Lung (tissue), 11 donors: ENCODE measurements at regions not wholly inside any gene's neighbourhood (a gene's known extent, or its start where the extent isn't known, plus 50 kb on each side); places are given as distances from the start of the nearest gene placed in this dataset.
A peak's percentile ranks its signal among the peaks of the same experiment; 100 is the strongest.

Source experiments
- ATAC-seq: fragments of 200-7000 bp; cut with Tn5 transposase; one replicate; pipeline ENCODE4 v1.9.1; 2020; ENCODE audit warnings: moderate number of reproducible peaks; ENCODE audit not compliant: insufficient read depth, low FRiP score
- DNase-seq, 3 donors: peaks; one replicate each; pipeline ENCODE4 v3.0.0-alpha.2; 2013 to 2017
- H3K27ac ChIP-seq, 2 donors: one replicate each; pipeline ENCODE4 v1.5.1; 2013; ENCODE audit warnings: mild to moderate bottlenecking in 2 of 2, moderate library complexity in 2 of 2, control low read depth in 1 of 2, inconsistent platforms in 1 of 2, low read depth in 1 of 2, low read length in 1 of 2
- H3K27me3 ChIP-seq, 3 donors: one replicate each; pipeline ENCODE4 v1.5.1; 2013; ENCODE audit warnings: low read length in 2 of 3; ENCODE audit not compliant: control insufficient read depth in 3 of 3, insufficient read depth in 3 of 3
- H3K36me3 ChIP-seq, 4 donors: one replicate each; pipeline ENCODE4 v1.5.1; 2013; ENCODE audit warnings: low read length in 4 of 4, mild to moderate bottlenecking in 1 of 4, moderate library complexity in 1 of 4; ENCODE audit not compliant: control insufficient read depth in 4 of 4, insufficient read depth in 4 of 4
- H3K4me1 ChIP-seq, 5 donors: one replicate each; pipeline ENCODE4 v1.5.1; 2013; ENCODE audit warnings: low read length in 5 of 5, mild to moderate bottlenecking in 2 of 5, moderate library complexity in 1 of 5; ENCODE audit not compliant: control insufficient read depth in 5 of 5, insufficient read depth in 5 of 5
- H3K4me3 ChIP-seq: one replicate; pipeline ENCODE4 v1.5.1; 2013; ENCODE audit warnings: mild to moderate bottlenecking, control low read depth, moderate library complexity
- H3K9ac ChIP-seq, 2 donors: one replicate each; pipeline ENCODE4 v1.5.1; 2013; ENCODE audit warnings: low read length in 2 of 2, control low read depth in 1 of 2; ENCODE audit not compliant: insufficient read depth in 1 of 2
- H3K9me3 ChIP-seq, 4 donors: one replicate each; pipeline ENCODE4 v1.5.1; 2013; ENCODE audit warnings: low read length in 3 of 4, mild to moderate bottlenecking in 1 of 4, moderate library complexity in 1 of 4; ENCODE audit not compliant: control insufficient read depth in 4 of 4, insufficient read depth in 3 of 4
- CTCF ChIP-seq: IDR thresholded peaks from 2 replicates; pipeline ENCODE4 v1.5.1; 2012; ENCODE audit warnings: mild to moderate bottlenecking; ENCODE audit errors: control extremely low read depth, extremely low read depth
- WGBS, 2 donors: extraction: QIAGEN DNeasy Blood & Tissue Kit; methylation state at CpG; one replicate each; pipeline ENCODE4 v1.1.7; 2013; 5-methylcytosine and 5-hydroxymethylcytosine counted together
- donor health status: control.
- donor health status: control.
- donor health status: Bipolar disorder and iron deficiency.
- donor health status: healthy.
- donor health status: DM: yes; HTN: yes; CAD: no.

GRCh38 chr12:30811966-30812365 is 57.2 kb upstream of the CAPRIN2 start:
- WGBS, 2 donors, result 66 to 74% methylated on average over 4 of the region's 4 CpGs
- no peak for TF ChIP-seq CTCF
- no peak for ATAC-seq

GRCh38 chr12:30810918-30811317 is 56.2 kb upstream of the CAPRIN2 start:
- no peaks in the 10 kb centered on the region for H3K27me3 ChIP-seq
- H3K4me3 ChIP-seq, result no peak overlapping the region
- no peaks in the 10 kb centered on the region for H3K4me1 ChIP-seq
- peaks cover 0 to 4% (median 0%) of the 10 kb centered on the region in 4 donors for H3K36me3 ChIP-seq
- DNase-seq, result no peak
- H3K9me3 ChIP-seq, result no peaks in the 10 kb centered on the region
- H3K9ac ChIP-seq, result no peak overlapping the region
- ATAC-seq, result no peak
- H3K27ac ChIP-seq, result no peak overlapping the region
- TF ChIP-seq CTCF, result no peak
- WGBS, 2 donors, result 94 to 98% methylated on average over 2 of the region's 2 CpGs

More at GRCh38 chr12:30811966-30812365, 57.2 kb upstream of the CAPRIN2 start:
- H3K4me1 ChIP-seq, result no peaks in the 10 kb centered on the region
- peaks cover 0 to 4% (median 0%) of the 10 kb centered on the region in 4 donors for H3K36me3 ChIP-seq
- H3K4me3 ChIP-seq, result no peak overlapping the region
- H3K9me3 ChIP-seq, result no peaks in the 10 kb centered on the region
- no peaks in the 10 kb centered on the region for H3K27me3 ChIP-seq
- no peak overlapping the region for H3K27ac ChIP-seq
- H3K9ac ChIP-seq, result no peak overlapping the region
- DNase-seq, result no peak

GRCh38 chr12:30807695-30808034 is 52.9 kb upstream of the CAPRIN2 start:
- no peak for DNase-seq
- Histone ChIP-seq H3K36me3 (peaks cover 0 to 4% (median 0%) of the 10 kb centered on the region in 4 donors), H3K4me3 (no peak overlapping the region), H3K9me3 (no peaks in the 10 kb centered on the region), H3K4me1 (no peaks in the 10 kb centered on the region), H3K9ac (no peak overlapping the region), H3K27ac (no peak overlapping the region), H3K27me3 (no peaks in the 10 kb centered on the region)
- TF ChIP-seq CTCF, result no peak
- 55 to 73% methylated on average over 1 of the region's 1 CpG for WGBS, 2 donors
- no peak for ATAC-seq

GRCh38 chr12:30806989-30807694 is 52.4 kb upstream of the CAPRIN2 start:
- no peak overlapping the region for H3K27ac ChIP-seq
- peaks cover 0 to 4% (median 0%) of the 10 kb centered on the region in 4 donors for H3K36me3 ChIP-seq
- no peaks in the 10 kb centered on the region for H3K9me3 ChIP-seq
- H3K27me3 ChIP-seq, result no peaks in the 10 kb centered on the region
- H3K4me3 ChIP-seq, result no peak overlapping the region
- DNase-seq, result peak; percentile 31 to 76 (median 59)
- peak; percentile 77 for TF ChIP-seq CTCF
- no peaks in the 10 kb centered on the region for H3K4me1 ChIP-seq
- H3K9ac ChIP-seq, result no peak overlapping the region
- peak; percentile 79 for ATAC-seq
- WGBS, 2 donors, result 59 to 65% methylated on average over 7 of the region's 7 CpGs
